B cell (primary cell): ENCODE measurements at regions not wholly inside any gene's neighbourhood (a gene's known extent, or its start where the extent isn't known, plus 50 kb on each side); places are given as distances from the start of the nearest gene placed in this dataset.

Source experiments
- EZH2 ChIP-seq: IDR thresholded peaks from 2 replicates; pipeline ENCODE4 v1.6.1; 2012; ENCODE audit warnings: borderline replicate concordance, low read depth, mild to moderate bottlenecking, moderate library complexity, low read length; ENCODE audit not compliant: insufficient read depth, poor library complexity, severe bottlenecking
- TF ChIP-seq, protein P1 (sequence below): fragments of 200-600 bp; IDR thresholded peaks from one replicate; pipeline ENCODE4 v1.8.0; 2022; ENCODE audit warnings: antibody characterized with exemption, mild to moderate bottlenecking

DNA sequence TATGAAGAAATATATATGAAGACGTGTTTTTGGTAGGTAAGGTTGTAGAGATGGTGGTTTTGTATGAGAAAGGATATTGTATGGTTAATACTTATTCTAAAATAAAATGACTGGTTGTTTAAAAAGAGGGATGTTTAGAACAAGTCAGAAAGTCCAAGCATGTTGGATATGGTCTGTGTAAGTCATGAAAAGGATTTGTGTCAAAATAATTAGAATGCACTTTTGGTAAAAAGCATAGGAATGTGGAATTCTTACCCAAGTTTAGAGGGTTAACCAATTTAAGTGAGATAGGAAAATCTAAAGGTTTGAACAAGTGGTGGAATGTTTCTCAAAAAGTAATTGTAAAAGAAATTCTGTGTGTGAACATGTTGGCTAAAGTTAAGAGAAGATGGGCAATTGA lies 1556.5 kb upstream of the C9orf72 start:
- TF ChIP-seq EZH2 = no peak
- TF ChIP-seq, protein P1, sequence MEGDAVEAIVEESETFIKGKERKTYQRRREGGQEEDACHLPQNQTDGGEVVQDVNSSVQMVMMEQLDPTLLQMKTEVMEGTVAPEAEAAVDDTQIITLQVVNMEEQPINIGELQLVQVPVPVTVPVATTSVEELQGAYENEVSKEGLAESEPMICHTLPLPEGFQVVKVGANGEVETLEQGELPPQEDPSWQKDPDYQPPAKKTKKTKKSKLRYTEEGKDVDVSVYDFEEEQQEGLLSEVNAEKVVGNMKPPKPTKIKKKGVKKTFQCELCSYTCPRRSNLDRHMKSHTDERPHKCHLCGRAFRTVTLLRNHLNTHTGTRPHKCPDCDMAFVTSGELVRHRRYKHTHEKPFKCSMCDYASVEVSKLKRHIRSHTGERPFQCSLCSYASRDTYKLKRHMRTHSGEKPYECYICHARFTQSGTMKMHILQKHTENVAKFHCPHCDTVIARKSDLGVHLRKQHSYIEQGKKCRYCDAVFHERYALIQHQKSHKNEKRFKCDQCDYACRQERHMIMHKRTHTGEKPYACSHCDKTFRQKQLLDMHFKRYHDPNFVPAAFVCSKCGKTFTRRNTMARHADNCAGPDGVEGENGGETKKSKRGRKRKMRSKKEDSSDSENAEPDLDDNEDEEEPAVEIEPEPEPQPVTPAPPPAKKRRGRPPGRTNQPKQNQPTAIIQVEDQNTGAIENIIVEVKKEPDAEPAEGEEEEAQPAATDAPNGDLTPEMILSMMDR = no peak
